ENCODE measurements at regions not wholly inside any gene's neighbourhood (a gene's known extent, or its start where the extent isn't known, plus 50 kb on each side); places are given as distances from the start of the nearest gene placed in this dataset.

DNA sequence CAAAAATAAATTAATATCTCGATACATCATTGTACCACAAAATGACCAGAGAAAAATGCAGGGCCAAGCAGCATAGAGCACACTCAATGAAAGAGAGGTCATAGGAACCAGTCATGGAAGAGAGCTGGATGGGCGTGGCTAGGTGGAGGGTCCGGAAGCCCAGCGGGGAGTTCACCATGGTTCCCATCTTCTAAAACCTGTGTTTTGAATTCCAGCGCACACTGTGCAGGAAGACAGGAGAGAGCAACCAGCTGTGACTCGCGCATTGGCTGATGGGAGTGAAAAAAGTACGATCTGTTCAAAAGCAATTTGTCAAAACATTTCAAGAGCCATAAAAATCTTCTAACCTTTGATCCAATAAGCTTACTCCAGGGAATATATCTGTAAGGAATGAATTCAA is 125.2 kb upstream of the NANOS1 start:
- TF ChIP-seq, protein P1, sequence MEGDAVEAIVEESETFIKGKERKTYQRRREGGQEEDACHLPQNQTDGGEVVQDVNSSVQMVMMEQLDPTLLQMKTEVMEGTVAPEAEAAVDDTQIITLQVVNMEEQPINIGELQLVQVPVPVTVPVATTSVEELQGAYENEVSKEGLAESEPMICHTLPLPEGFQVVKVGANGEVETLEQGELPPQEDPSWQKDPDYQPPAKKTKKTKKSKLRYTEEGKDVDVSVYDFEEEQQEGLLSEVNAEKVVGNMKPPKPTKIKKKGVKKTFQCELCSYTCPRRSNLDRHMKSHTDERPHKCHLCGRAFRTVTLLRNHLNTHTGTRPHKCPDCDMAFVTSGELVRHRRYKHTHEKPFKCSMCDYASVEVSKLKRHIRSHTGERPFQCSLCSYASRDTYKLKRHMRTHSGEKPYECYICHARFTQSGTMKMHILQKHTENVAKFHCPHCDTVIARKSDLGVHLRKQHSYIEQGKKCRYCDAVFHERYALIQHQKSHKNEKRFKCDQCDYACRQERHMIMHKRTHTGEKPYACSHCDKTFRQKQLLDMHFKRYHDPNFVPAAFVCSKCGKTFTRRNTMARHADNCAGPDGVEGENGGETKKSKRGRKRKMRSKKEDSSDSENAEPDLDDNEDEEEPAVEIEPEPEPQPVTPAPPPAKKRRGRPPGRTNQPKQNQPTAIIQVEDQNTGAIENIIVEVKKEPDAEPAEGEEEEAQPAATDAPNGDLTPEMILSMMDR (IDR thresholded peaks at IDR 0.05): no peak
- TF ChIP-seq POLR2A (IDR thresholded peaks at IDR 0.05): no peak

Measured in testis (tissue), 2 donors.